HPDE6-E6E7 (cell line): ENCODE measurements at regions not wholly inside any gene's neighbourhood (a gene's known extent, or its start where the extent isn't known, plus 50 kb on each side); places are given as distances from the start of the nearest gene placed in this dataset.
"Not testable (repeated sequence)": the region's sequence is repeated elsewhere in the genome, so short reads cannot be mapped to it uniquely, and the experiment has no call there.

Experiments
- DNase-seq: peaks from one replicate; pipeline ENCODE4 v3.0.0; 2011; ENCODE audit warnings: missing footprints; ENCODE audit errors: extremely low spot score

GRCh38 chr1:60672449-60672848 lies 409.9 kb upstream of the NFIA start:
- no peak for DNase-seq

GRCh38 chr1:60670302-60670701 lies 412.1 kb upstream of the NFIA start:
- DNase-seq = no peak

DNA sequence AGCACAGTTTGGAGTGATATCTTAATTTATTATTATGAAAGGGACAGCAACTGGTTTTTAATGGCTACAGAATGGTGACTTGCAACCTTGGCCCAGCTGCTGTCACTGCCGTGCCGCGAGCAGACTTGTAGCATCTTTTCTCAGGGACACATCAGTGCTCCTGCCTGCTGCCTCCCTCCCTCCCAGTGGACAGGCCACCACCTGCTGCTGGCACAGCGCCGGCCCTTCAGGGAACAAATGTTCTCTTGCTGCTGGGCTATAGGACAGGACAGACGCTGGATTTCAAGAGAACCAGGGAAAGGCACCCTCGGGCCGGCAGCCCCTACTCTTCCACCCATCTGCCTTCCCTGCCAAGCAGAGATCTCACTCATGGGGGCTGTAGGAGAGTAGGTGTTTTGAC lies 413.8 kb upstream of the NFIA start:
- DNase-seq = no peak

DNA sequence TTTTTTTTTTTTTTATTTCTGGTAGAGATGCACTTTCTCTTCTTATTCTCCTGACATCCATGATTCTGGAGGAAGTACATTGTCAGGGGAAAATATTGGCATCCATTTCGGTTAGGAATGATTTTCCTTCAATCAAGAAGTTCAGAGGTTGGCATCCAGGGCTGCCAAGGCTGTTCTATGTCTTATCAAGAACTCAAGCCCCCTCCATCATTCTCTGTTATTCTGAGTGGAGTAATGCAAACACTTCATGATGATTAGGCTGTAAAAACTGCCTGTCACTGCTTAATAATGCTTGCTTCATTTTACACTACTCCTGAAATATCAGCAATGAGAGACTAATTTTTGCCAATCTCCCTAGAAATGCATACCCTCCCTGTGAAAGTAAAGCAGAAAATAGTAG lies 417.1 kb upstream of the NFIA start:
- DNase-seq = no peak

DNA sequence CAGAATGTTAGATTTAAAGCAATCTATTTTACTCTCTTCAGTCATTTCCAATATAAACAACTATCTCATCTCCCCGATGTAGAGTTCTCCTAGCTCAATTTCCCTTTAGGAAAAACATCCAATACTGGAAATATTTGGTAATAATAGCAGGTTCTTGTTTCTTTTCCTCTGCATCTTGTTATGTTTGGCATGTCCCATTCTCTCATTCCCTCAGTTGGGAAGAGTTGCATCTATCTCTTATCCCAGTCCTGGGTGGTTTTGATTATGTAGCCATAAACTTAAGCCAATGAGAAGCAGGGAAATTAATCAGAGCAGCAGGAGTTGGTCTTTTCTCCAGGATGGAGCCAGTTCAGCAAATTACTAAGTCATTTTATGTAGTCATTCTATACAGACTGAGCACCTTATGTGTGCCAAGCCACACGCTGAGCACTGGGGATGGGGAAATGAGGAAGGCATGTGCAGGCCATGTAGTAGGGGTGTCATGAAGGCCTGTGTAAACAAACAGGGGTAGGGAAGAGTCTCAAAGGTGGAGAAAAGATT lies 418.2 kb upstream of the NFIA start:
- DNase-seq = no peak

GRCh38 chr1:60662486-60663044 lies 419.8 kb upstream of the NFIA start:
- no peak for DNase-seq

GRCh38 chr1:60657926-60658325 lies 424.4 kb upstream of the NFIA start:
- no peak for DNase-seq

GRCh38 chr1:60655679-60656355 lies 426.5 kb upstream of the NFIA start:
- no peak for DNase-seq

DNA sequence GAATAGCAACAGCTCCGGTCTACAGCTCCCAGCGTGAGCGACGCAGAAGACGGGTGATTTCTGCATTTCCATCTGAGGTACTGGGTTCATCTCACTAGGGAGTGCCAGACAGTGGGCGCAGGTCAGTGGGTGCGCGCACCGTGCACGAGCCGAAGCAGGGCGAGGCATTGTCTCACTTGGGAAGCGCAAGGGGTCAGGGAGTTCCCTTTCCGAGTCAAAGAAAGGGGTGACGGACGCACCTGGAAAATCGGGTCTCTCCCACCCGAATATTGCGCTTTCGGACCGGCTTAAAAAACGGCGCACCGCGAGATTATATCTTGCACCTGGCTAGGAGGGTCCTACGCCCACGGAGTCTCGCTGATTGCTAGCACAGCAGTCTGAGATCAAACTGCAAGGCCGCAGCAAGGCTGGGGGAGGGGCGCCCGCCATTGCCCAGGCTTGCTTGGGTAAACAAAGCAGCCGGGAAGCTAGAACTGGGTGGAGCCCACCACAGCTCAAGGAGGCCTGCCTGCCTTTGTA lies 442.3 kb upstream of the NFIA start:
- not testable (repeated sequence) for DNase-seq

GRCh38 chr1:60639287-60639686 lies 443.1 kb upstream of the NFIA start:
- DNase-seq = no peak

GRCh38 chr1:60637651-60638050 lies 444.7 kb upstream of the NFIA start:
- DNase-seq = no peak

DNA sequence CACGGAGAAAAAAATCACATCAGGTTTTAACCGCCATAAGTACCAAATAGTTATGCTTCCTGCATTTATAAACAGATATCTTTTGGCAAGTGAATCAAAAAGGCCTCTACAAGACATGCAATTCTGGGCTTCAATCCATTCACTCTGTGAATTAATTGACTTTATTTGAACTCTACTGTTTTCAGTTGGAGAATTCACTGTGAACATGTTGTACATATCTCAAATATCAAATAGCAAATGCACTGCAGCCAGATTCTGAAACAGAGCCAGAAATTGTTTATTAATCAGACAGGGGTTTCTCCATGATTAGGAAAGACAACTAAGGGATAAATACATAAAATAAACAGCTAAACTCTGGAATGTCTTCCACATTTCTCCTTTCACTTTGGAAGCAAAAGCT lies 445.4 kb upstream of the NFIA start:
- no peak for DNase-seq

DNA sequence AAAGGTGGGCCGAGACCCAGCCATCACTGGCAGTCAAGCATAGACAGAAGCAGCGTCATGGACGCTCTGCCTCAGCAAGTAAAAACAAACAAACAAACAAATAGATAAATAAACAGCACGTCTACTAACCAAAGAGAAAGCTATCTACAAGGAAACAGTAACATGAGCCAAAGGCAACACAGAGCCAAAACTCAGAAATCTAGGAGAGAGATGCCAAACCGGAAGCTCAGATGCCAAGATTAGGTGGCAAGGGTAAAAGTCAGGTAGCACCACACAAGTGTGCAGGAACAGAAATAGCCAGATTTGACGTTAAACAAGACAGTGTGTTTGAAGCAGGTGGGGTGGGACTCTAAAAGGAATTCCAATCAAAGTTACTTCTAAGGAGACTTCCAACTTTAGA lies 448.3 kb upstream of the NFIA start:
- no peak for DNase-seq

- no peak for DNase-seq
These were observed 459.9 kb upstream of the NFIA start for GRCh38 chr1:60622486-60622885.

GRCh38 chr1:60621368-60621851 lies 461.0 kb upstream of the NFIA start:
- no peak for DNase-seq

GRCh38 chr1:60620087-60620486 lies 462.3 kb upstream of the NFIA start:
- no peak for DNase-seq

- DNase-seq = no peak
These were observed 462.8 kb upstream of the NFIA start for GRCh38 chr1:60619581-60619980.

- DNase-seq = no peak
These were observed 466.7 kb upstream of the NFIA start for GRCh38 chr1:60615666-60616065.

GRCh38 chr1:60612790-60613189 lies 469.6 kb upstream of the NFIA start:
- DNase-seq = no peak

DNA sequence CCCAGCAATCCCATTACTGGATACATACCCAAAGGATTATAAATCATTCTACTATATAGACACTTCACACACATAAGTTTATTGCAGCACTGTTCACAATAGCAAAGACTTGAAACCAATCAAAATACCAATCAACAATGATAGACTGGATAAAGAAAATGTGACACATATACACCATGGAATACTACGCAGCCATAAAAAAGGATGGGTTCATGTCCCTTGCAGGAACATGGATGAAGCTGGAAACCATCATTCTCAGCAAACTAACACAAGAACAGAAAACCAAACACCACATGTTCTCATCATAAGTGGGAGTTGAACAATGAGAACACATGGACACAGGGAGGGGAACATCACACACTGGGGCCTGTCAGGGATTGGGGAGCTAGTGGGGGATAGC lies 475.4 kb upstream of the NFIA start:
- not testable (repeated sequence) for DNase-seq

- no peak for DNase-seq
These were observed 481.8 kb upstream of the NFIA start for GRCh38 chr1:60600532-60600931.

- DNase-seq = no peak
These were observed 482.8 kb upstream of the NFIA start for GRCh38 chr1:60599574-60599973.
